Stimulated activated CD8-positive, alpha-beta memory T cell treated with anti-CD3 and anti-CD28 coated beads, Interleukin-4, amount 100 ng/mL, for 48 hours (primary cell): ENCODE measurements at regions not wholly inside any gene's neighbourhood (a gene's known extent, or its start where the extent isn't known, plus 50 kb on each side); places are given as distances from the start of the nearest gene placed in this dataset.
"Not testable (repeated sequence)": the region's sequence is repeated elsewhere in the genome, so short reads cannot be mapped to it uniquely, and the experiment has no call there.

Experiments used
- DNase-seq: peaks from one replicate; pipeline ENCODE4 v3.0.0-alpha.2; 2020

DNA sequence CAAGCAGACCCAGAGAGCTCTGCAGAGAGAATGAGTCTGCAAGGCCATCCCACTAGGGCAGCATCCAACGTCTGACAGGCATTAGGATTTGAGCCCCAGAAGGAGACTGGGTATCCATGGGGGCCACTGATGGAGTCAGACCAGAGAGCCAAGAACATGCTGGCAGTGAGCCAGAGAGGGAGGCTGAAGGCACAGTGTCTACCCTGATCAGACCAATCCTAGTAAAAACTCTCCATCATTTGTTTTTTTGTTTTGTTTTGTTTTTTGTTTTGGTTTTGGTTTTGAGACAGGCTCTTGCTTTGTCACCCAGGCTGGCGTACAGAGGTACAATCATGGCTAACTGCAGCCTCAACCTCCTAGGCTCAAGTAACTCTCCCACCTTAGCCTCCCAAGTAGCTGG lies 133.1 kb upstream of the LYZL2 start:
- DNase-seq, result no peak

DNA sequence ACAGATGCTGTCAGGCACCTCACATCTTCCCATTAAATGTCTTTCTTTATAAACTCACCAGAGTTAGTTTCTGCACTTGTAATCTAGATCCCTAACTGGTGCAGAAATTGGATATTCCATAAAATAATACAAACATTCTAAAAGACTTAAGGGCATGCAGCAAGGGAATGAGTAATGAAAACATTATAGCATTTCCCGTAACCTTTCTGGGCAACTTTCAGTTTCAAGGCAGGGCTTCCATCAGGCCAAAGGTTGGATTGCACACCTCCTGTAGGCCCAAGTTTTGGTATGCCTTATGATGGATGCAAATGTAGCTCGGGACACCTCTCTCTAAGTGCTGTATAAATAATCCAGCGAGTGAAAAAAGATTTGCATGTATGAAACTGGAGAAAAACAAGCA lies 129.9 kb upstream of the LYZL2 start:
- DNase-seq, result no peak

DNA sequence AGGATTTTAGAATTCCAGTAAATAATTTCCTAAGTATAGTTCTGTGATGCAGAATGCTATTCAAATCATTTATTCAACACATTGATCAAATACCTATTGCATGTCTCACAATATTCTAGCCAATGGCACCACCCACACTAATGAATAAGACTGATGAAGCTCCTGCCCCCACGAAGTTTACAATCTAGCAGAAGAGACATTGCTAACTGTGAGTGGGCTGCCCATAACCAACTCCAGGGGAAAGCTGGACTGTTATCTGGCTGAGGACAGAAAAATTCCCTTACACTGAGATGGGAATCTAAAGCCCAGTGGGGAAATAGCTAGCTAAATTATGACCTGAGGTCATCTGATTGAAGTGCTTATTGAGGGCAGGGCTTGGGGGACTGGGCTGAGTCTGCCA lies 128.8 kb upstream of the LYZL2 start:
- no peak for DNase-seq

DNA sequence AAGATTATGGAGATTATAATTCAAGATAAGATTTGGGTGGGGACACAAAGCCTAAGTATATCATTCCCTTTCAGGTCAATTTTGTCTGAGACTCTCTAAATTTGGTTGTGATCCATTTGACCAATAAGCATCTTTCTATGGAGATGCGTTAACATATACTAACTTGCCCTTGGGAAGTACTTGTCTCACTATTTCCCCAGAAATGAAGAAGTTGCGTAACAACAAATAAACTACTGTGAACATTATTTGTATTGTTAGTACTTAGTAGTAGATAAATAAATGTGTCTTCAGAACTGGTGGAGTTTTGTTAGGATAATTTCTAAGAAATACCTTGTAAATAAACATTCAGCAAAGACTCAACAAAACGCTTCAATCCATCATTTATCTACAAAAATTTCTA lies 127.3 kb upstream of the LYZL2 start:
- DNase-seq, result no peak

DNA sequence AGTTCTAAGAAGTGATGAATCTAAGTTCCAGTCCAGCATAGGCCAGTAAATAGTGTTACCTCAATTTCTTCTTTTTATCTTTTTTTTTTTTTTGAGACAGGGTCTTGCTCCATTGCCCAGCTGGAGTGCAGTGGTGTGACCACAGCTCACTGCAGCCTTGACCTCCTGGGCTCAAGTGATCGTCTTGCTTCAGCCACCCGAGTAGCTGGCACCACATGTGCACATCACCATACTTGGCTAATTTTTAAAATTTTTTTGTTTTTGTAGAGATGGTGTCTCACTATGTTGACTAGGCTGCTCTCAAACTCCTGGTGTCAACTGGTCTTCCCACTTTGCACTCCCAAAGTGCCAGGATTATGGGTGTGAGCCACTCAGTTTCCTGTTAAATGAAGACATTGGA lies 126.6 kb upstream of the LYZL2 start:
- no peak for DNase-seq

DNA sequence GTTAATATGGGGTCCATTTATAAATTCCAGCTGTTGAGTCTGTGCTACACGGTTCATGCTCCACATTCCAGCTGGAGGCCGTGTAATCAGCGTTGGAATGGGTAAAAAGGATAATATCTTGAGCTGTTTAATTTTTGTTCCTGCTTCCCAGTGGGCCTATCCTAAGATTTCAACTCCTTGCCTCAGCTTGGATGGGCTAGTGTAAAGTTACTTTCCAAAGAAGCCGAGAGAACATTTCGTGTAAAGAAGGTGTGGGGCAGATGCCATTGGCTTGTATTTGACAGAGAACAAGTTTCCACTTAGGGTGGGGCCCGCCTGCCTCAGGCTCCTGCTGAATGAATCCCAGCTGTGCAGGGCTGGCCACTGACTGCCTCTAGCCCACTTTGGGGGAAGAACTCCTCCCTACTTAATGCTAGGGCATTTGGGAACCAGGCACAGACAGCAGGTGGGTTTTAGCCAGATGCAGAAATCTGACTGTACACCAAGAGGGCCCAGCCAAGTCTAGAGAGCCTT lies 125.9 kb upstream of the LYZL2 start:
- no peak for DNase-seq

DNA sequence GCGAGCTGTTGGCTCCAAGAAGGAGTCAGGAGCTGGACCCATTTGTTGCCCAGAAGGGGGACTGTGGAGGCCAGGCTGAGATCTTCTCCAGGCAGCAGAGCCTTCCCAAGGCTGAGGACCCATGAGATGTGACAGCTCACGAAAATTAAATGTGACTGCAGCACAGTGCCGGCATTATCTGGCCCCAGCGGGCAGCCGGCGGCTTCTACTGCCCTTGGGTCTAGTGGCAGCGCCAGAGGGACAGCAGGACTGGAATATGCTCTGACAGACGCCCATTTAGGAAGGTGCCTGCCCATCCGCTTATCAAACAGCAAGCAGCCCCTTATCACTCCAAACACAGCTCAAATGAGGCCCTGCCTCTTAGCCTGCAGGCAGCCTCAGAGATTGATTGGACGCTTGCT lies 122.9 kb upstream of the LYZL2 start:
- no peak for DNase-seq

DNA sequence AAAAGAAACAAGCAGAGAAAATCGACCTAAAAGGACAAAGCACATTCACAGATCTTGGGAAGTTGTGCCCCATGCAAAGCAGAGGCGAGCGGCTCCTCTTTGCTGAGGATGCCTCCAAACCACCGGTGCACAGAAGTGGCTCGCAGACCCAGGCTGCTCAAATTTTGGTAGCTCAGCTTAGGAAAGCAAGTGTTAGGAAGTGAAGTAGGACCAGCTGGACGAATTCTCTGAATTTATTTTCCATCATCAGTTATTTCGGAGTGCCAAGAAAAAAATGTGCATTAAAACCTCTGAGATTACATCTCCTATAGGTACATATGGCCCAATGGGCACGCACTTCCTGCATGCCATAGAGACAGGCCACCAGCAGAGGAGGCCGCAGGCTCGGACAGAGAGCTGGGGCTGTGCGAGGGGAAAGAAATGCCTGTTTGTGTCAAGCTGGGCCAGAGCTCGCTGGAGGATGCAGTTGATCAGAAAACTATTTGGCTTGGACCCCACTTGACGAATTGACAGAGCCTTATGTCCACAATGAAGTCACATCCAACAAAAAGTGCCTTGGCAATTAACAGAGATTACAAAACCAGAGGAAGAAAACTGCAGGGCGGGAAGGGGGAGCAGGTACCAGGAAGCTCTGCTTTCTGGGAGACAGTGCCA lies 122.3 kb upstream of the LYZL2 start:
- DNase-seq, result peak; percentile 76

DNA sequence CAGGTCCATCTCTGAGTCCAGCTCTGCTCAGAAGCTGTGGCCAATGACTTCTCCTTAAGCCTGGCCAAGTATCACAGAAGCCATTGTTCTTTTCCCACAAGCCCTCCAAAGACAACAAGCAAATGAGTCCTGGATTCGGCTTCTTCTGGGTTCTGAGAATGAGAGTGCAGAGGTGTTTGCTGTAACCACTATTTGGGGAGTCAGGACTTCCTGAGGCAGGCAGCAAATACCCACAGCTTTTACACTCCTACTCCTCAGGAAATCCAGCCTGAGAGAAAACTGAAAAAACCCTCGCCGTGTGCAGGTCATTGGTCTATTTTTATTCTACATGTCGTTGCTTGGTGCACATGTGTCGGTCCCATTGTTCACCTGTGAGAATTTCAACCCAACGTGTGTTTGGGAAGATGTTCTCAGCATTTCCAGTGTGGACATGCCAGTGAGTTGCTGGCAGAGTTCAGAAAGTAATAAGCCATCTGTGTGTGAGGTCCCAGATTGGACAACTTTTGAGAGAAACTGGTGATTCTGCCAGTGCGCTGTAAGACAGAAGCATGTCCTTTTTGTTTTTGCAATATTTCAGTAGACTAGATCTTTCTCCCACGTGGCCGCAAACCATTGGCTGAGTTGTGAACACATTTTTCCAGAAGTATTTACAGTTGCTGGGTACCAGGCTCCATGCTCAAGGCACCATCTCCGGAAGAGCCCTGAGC lies 121.6 kb upstream of the LYZL2 start:
- DNase-seq, result no peak

DNA sequence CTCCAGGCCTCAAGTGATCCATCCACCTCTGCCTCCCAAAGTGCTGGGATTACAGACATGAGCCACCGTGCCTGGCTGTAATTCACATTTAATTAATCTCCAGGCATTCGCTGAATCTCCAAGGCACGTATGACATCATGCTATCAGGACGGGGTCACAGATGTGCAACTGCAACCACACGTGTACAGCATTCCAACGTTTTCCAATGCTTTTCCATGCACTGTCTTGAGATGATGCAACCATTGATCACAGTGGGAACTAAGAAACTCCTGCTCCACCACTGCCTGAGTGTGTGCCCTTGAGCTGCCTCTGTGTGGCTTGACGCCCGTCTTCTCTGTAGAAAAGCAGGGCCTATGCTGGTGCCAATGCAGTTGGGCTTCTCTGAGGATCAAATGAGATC lies 119.8 kb upstream of the LYZL2 start:
- DNase-seq, result no peak

DNA sequence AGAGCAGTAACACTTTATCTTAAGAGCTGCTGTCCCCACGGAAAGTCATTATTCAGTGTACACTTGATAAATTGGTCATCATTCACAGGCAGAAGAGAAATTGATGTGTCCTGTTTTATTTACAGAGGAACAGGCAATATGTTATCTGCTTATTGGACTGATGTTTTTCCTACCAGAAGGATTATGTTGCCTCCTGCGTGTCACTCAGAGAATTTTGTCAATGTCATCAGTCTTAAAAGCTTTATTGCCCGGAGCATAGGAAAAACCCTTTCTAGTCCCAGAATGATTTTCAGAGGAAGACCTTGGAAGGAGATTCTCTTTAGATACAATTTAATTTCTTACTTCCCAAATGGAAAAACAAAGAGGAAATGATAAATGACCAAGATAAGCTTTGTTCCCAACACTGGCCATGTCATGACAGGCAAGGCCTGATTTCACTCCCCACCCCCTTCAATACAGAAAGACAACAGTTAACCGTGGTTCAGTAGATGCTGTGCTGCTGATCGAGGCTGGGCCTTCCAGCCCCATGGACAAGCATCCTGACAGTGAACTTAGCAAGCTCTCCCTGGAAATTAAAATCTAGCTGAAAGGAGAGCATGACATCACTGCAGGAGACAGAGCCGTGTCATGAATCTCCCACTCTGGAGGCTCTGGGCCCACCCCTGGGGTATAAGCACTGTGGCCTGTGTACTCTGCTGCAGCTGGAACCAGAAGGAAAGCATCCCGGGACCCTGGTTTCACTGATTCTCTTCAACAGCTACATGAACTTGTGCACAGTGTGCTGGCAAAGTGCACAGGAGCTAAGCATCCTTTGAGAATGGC lies 118.8 kb upstream of the LYZL2 start:
- no peak for DNase-seq

DNA sequence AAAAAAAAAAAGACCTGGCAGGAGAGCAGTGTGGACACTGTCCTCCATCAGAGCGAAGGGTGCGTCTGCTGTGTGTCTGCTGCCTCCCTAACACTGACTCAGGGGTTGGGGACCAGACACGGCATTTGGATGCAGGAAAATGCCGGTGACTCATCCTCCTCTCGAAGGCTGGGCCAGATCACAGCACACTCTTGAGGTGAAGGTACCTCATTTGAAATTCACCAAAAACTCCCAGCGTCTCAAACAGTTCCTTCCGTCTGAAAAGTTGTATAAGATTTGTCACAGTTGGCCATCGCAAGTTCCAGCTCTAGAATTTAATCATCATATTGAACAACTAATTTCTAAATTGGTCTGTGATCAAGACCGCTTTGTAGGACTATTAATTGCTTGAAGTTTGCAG lies 118.1 kb upstream of the LYZL2 start:
- peak; percentile 48 for DNase-seq

DNA sequence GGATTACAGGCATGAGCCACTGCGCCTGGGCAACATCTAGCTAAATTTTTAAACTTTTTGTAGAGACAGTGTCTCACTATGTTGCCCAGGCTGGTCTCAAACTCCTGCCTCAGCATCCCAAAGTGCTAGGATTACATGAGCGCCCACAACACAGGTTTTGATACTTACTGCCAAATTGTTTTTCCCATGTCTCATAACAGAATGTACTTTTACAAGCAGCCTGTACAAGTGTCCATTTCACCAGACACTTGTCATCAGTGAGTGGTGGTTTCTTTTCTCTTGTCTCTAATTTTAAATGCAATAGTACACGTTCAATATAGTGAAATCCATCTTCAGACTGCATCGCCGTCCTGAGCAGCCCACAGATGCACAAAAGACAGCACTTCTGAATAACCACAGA lies 116.4 kb upstream of the LYZL2 start:
- no peak for DNase-seq

DNA sequence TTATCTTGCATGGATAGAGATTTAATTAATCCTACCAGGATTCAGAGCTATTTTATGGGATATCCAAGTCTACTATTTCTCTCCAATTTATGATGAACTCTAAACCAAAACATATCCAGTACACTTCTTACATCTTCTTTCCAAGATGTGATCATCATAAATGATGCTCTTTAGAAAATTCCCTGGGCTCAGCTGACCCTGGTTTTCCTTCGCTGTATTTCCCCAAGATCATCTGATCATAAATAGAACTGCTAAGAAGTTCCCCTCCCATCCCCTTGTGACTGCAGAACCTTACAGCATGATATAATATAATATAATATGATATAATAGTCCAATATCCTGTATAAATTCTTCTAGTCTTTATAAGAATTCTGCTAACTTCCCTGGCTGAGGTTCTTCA lies 114.6 kb upstream of the LYZL2 start:
- no peak for DNase-seq

DNA sequence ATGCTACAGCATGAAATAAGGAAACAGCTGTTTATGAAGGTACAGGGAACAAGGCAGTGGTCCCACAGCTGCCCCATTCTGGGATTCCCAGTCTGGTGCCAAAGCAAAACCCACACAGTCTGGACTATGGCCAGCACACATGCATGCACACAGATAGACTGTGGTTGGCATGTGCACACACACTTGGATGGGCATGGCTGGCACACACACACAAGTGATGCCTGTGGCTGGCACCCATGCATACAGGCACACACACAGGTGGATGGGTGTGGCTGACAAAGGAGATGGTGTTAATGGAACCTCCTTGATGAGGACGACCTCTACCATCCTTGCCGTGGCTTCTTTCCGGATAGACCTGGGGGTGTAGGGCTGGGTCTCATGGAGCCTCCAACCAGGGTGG lies 114.0 kb upstream of the LYZL2 start:
- DNase-seq, result no peak

DNA sequence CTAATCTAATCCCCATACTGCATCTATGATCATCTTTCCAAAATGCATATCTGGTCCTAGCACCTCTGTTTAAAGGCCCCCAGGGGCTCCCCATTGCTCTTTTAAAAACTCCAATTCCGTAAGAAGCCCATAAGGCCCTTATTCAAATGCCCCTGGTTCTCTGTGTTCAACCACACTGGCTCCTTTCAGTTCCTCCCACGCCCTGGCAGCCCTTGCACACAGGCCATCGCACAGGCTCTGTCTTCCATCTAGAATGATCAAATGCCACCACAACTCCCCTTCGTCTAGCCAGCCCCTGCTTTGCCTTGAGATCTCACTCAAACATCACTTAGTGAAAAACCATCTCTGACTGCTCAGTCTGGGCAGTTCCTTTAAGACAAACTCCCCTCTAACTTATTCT lies 112.9 kb upstream of the LYZL2 start:
- peak; percentile 36 for DNase-seq

DNA sequence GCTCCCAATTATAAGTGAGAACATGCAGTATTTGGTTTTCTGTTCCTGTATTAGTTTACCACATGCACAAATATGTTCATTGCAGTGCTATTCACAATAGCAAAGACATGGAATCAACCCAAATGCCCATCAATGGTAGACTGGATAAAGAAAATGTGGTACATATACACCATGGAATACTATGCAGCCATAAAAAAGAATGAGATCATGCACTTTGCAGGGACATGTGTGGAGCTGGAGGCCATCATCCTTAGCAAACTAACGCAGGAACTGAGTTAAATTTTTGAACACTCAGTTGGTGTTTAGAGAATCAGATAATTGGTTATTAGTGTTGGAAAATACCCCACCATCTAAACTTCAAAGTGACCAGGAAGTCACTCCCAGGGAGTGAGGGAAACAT lies 111.2 kb upstream of the LYZL2 start:
- not testable (repeated sequence) for DNase-seq

DNA sequence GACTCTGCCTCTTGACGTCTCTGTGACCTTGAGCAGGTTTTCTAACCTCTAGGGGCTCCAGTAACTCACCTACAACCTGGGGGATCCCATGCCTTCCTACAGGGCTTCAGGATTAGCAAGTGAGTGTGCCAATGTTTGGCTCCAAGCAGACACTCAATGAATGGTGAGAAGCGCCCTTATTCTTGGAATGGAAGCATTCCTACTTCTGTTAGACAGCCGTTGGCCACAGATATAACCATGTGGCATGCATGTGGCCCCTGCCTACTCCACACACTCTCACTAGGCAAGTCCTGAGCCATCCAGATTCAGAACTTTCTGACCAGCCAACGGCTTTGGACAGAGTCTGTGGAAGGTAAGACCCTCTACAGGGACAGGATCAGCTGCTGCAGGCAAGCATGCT lies 108.9 kb upstream of the LYZL2 start:
- no peak for DNase-seq

DNA sequence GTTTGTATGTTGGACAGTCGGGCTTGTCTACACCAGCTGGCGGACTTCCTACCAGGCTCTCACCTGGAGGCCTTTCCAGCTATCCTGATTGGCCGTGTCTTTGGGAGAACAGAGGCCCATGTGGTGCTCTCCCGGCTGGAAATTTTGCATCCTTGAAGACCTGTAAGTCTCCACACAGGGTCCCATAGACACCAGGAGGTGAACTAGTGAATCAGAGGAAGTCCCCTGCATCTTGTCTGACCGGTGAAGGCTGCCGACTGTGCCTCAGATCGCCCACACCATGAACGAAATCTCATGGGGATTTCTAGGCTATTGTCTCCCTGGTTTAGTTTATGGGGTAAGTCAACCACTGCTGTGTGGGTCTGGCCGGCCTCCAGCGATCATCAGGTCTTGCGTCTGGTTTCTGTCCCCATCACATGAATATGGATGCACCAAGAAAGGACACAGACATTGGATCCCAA lies 108.4 kb upstream of the LYZL2 start:
- no peak for DNase-seq

DNA sequence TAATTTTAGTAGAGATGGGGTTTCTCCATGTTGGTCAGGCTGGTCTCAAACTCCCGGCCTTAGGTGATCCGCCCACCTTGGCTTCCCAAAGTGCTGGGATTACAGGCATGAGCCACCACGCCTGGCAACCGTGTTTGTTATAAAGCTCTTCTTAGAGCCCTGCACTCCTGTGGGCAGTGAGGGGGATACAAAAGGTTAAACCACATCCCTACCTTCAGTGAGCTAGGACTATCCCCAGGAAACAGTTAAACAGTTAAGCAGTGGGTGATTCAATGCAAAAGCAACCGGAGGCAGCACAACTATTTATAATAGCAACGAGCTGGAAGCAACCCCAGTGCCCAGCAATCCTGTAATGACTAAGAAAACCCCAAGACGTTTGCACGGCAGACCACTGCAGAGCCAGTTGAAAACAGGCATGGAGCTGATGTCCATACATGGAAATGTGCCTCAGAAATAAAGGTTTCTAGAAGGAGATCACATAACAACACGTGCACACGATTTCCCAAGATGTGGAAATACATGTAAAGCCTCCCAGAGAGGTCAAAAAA lies 107.2 kb upstream of the LYZL2 start:
- DNase-seq, result no peak

DNA sequence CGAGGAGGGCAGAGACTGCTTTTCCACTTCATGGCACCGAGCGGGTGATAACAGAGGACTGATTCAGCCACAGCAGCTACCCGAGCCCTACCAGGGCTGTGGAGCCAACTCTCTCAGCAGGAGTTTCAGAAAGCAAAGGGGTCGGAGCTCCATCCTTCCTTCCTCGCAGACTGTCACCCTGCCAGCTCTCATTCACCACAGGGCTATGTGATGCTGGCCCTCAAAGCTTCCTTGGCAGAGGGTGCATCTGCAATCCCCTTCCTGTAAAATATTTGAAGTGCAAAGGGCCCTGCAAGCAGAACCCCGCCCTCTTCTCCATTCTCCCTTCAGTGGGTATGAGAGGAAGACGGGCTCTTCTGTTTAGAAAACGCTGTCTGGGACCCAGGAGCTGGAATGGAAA lies 105.3 kb upstream of the LYZL2 start:
- no peak for DNase-seq

DNA sequence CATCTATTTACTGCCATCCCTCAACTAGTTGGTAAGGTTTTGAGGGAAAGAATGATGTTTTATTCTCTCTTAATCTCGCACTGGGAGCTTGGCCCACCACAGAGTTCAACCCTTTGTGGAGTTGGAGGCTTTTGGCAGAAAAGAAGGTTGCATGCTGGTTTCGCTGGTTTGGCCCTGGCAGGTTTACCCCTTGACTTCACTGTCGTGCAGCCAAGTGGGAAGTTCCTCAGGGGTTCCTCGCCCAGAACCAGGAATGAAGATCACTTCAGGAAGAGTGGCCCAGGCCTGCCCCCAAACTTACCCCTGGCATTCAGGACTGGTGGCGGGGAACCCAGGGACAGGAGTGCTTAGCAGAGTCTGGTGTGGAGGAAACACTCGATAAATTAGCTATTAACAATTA lies 103.1 kb upstream of the LYZL2 start:
- no peak for DNase-seq

DNA sequence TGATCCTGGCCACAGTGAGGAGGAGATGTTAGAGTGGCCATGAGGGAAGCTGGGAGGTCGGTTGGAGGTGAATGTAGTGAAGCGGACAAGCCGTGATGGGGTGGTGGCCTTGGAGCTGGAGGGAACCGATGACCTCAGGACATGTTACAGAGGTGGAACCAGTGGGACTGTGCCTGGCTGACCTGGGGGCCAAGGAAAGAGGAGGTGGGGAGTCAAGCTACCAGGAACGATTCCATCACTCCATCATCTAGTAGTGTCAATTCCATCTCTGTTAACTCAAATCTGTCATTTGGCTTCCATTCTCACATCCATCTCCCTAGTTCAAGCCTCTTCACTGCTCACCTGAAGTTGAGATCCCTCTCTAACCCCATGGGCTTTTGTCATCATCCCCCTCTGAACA lies 102.4 kb upstream of the LYZL2 start:
- DNase-seq, result no peak

DNA sequence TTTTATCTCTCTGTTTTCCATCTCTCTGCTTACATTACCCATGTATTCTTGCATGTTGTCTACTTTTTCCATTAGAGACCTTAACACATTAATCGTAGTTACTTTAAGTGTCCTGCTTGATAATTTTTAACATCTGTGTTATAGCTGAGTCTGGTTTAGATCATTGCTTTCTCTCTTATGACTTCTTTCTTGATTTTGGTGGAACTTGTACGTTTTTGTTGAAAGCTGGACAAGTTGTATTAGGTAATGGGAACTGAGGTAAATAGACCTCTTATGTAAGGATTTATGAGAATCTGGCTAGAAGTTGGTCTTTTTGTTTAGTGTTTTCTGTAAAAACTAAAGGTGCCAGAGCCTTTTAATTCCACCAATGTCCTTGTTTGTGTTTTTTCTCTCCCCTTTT lies 100.8 kb upstream of the LYZL2 start:
- no peak for DNase-seq
